Right atrium auricular region (tissue), 2 donors: ENCODE measurements at regions not wholly inside any gene's neighbourhood (a gene's known extent, or its start where the extent isn't known, plus 50 kb on each side); places are given as distances from the start of the nearest gene placed in this dataset.

Source experiments
- DNase-seq: peaks from one replicate; pipeline ENCODE4 v3.0.0-alpha.2; 2019; ENCODE audit warnings: low spot score
- H3K27ac ChIP-seq, 2 donors: fragments of 200-600 bp; sonication (generic); 1 replicate in 1 of 2; 2 replicates in 1 of 2; pipeline ENCODE4 v1.5.1; 2016 to 2019
- H3K27me3 ChIP-seq, 2 donors: fragments of 200-600 bp; sonication (generic); one replicate each; pipeline versions ENCODE4 v1.5.1 to v1.6.0; 2017 to 2019
- H3K36me3 ChIP-seq: fragments of 200-600 bp; sonication (generic); one replicate; pipeline ENCODE4 v1.5.1; 2016
- H3K4me1 ChIP-seq, 2 donors: fragments of 200-600 bp; sonication (generic); one replicate each; pipeline versions ENCODE4 v1.5.1 to v1.6.0; 2017 to 2019
- H3K4me3 ChIP-seq, 2 donors: fragments of 200-600 bp; sonication (generic); 1 replicate in 1 of 2; 2 replicates in 1 of 2; pipeline ENCODE4 v1.5.1; 2017 to 2019; ENCODE audit warnings: mild to moderate bottlenecking in 1 of 2, moderate library complexity in 1 of 2
- H3K9me3 ChIP-seq, 2 donors: fragments of 200-600 bp; sonication (generic); one replicate each; pipeline ENCODE4 v1.5.1; 2019
- TF ChIP-seq, protein P1 (sequence below), 2 donors: fragments of 200-600 bp; sonication (generic); IDR thresholded peaks; one replicate each; pipeline ENCODE4 v1.5.1; 2019; ENCODE audit warnings: antibody characterized with exemption in 2 of 2

DNA sequence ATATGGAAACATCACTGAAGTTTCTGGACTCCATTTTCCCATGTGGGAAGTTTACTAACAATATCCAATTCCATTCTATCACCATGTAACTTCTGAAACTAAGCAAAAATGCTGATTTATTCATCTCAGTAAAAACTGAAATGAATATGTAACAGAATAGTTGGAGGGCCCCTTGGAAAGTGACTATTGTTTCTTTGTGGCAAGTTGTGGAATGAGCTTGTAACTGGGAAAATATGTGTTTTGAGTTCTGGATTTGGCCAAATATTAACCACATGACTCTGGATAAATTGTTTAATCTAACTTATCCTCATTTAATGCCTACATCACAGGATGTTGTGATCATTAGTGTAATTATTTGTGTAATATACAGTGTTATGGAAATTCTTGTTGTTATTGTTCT is 619.3 kb downstream of the TLE4 start:
- Histone ChIP-seq H3K4me3 (no peak overlapping the region), H3K27me3 (no peaks in the 10 kb centered on the region), H3K9me3 (no peaks in the 10 kb centered on the region), H3K36me3 (no peaks in the 10 kb centered on the region), H3K27ac (no peak overlapping the region), H3K4me1 (no peaks in the 10 kb centered on the region)
- DNase-seq, result no peak
- TF ChIP-seq, protein P1, sequence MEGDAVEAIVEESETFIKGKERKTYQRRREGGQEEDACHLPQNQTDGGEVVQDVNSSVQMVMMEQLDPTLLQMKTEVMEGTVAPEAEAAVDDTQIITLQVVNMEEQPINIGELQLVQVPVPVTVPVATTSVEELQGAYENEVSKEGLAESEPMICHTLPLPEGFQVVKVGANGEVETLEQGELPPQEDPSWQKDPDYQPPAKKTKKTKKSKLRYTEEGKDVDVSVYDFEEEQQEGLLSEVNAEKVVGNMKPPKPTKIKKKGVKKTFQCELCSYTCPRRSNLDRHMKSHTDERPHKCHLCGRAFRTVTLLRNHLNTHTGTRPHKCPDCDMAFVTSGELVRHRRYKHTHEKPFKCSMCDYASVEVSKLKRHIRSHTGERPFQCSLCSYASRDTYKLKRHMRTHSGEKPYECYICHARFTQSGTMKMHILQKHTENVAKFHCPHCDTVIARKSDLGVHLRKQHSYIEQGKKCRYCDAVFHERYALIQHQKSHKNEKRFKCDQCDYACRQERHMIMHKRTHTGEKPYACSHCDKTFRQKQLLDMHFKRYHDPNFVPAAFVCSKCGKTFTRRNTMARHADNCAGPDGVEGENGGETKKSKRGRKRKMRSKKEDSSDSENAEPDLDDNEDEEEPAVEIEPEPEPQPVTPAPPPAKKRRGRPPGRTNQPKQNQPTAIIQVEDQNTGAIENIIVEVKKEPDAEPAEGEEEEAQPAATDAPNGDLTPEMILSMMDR (IDR thresholded peaks at IDR 0.05), result no peak

DNA sequence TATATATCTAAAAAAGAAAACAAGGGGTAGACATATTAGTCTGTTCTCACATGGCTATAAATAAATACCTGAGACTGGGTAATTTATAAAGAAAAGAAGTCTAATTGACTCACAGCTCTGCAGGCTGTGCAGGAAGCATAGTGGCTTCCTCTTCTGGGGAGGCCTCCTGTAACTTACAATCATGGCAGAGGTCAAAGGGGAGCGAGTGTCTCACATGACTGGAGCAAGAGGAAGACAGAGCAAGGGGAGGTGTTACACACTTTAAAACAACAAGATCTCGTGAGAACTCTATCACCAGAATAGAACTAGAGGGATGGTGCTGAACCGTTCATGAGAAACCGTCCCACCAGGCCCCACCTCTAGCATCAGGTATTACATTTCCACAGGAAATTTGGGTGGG is 616.8 kb downstream of the TLE4 start:
- TF ChIP-seq, protein P1 (IDR thresholded peaks at IDR 0.05), result no peak
- no peaks in the 10 kb centered on the region for H3K4me1 ChIP-seq
- H3K9me3 ChIP-seq, result no peaks in the 10 kb centered on the region
- H3K36me3 ChIP-seq, result no peaks in the 10 kb centered on the region
- no peaks in the 10 kb centered on the region for H3K27me3 ChIP-seq
- DNase-seq, result no peak
- no peak overlapping the region for H3K27ac ChIP-seq
- H3K4me3 ChIP-seq, result no peak overlapping the region

DNA sequence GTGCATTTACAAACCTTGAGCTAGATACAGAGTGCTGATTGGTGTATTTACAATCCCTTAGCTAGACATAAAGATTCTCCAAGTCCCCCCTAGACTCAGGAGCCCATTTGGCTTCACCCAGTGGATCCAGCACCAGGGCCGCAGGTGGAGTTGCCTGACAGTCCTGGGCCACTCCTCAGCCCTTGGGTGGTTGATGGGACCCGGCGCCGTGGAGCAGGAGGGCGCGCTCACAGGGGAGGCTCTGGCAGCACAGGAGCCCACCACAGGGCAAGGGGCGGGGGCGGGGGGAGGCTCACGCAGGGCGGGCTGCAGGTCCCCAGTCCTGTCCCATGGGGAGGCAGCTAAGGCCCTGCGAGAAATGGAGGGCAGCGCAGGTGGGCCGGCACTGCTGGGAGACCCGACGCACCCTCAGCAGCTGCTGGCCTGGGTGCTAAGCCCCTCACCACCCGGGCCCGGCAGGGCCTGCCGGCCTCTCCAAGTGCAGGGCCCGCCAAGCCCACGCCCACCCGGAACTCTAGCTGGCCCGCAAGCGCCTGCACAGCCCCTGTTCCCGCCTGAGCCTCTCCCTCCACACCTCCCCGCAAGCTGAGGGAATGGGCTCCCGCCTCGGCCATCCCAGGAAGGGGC is 613.5 kb downstream of the TLE4 start:
- TF ChIP-seq, protein P1 (IDR thresholded peaks at IDR 0.05), result no peak

DNA sequence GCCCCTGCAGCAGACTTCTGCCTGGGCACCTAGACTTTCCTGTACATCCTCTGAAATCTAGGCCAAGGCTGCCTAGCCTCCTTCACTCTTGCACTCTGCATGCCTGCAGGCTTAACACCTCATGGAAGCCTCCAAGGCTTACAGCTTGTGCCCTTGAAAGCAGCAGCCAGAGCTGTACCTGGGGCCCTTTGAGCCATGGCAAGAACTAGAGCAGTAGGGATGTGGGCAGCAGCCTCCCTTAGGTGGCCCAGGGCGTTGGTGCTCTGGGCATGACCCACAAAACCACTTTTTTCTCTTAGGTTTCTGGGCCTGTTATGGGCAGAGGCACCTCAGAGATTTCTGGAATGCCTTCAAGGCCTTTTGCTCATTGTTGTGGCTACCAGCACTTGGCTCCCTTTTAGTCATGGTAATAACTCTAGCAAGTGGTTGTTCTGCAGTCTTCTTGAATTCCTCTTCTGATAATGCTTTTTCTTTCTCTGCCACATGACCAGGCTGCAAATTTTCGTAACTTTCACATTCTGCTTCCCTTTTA is 606.2 kb downstream of the TLE4 start:
- DNase-seq, result no peak
- Histone ChIP-seq H3K9me3 (peaks cover 5 to 17% of the 10 kb centered on the region in 2 donors), H3K36me3 (no peaks in the 10 kb centered on the region), H3K27ac (no peak overlapping the region), H3K4me3 (no peak overlapping the region), H3K4me1 (no peaks in the 10 kb centered on the region), H3K27me3 (no peaks in the 10 kb centered on the region)
- TF ChIP-seq, protein P1 (IDR thresholded peaks at IDR 0.05), result no peak

More for the DNA sequence above, 613.5 kb downstream of the TLE4 start:
- Histone ChIP-seq H3K9me3 (peaks cover 5 to 12% of the 10 kb centered on the region in 2 donors), H3K4me3 (no peak overlapping the region), H3K27me3 (no peaks in the 10 kb centered on the region), H3K4me1 (no peaks in the 10 kb centered on the region), H3K27ac (no peak overlapping the region), H3K36me3 (no peaks in the 10 kb centered on the region)
- DNase-seq, result no peak

DNA sequence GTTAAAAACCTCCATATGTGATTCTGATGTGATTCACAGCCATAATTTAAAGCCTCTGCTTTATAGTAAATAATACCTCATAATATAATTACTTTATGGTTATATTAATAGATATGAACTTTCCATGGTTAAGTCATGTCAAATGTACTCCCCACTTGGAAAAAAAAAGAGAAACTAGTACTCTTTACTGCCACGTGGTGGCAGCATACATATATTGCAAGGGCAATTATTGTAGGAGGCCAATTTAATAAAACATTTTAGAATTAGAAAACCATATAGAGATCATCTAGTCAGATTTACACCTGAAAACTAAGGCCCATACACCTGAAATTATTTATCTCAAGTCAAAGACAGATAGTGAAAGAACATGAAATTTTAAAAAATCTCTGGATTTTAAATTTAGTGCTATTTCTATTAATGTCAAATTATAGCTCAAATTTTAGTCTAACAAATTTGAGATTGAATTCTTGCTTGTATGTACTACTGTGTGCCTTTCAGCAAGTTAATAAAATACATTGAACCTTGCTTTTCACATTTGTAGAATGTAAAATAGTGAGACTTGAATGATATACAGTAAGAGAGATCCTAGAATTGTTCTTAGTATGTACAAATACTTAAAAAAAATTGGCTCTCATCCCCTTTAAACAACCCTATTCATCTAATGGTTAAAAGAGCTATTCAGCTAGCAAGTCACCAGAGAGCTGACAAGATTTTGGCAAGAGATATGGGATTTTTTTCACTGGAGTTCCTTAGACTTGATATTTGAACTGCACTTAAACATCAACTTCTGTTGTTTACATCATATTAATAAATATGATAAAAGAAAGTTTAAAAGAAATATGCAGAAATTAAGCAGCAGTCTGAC is 603.8 kb downstream of the TLE4 start:
- no peak for DNase-seq
- Histone ChIP-seq H3K4me1 (no peaks in the 10 kb centered on the region), H3K36me3 (no peaks in the 10 kb centered on the region), H3K9me3 (peaks cover 0 to 13% of the 10 kb centered on the region in 2 donors), H3K27me3 (no peaks in the 10 kb centered on the region), H3K4me3 (no peak overlapping the region), H3K27ac (no peak overlapping the region)
- TF ChIP-seq, protein P1 (IDR thresholded peaks at IDR 0.05), result peak; percentile 39 to 84
